ENCODE measurements at regions not wholly inside any gene's neighbourhood (a gene's known extent, or its start where the extent isn't known, plus 50 kb on each side); places are given as distances from the start of the nearest gene placed in this dataset.

DNA sequence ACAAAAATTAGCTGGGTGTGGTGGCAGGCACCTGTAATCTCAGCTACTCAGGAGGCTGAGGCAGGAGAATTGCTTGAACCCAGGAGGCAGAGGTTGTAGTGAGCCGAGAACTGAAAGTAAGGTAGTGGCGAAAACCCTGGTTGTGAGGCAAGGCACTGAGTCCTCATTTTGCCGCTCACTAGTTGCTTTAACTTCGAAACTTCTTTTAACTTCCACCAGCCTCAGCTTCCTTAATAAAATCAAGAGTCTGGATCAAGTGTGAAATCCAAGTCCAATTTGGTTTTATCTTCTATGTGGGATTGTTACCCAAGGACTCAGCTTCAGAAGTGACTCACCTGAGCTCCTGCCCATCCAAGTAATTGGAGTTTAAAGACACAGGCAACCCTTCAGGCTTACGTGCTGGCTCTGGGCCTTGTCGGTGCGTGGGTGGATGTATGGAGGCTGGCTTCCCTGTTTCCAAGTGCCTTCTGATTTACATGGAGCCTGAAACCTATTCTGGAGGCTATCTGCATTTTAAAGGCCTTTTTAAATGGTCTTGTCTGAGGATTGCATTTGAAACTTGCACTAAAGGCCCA is 374.2 kb upstream of the ID2 start:
- no peak for TF ChIP-seq CTCF (IDR thresholded peaks at IDR 0.05)
- TF ChIP-seq POLR2A (IDR thresholded peaks at IDR 0.05), result no peak
